ENCODE measurements at regions not wholly inside any gene's neighbourhood (a gene's known extent, or its start where the extent isn't known, plus 50 kb on each side); places are given as distances from the start of the nearest gene placed in this dataset.
A peak's percentile ranks its signal among the peaks of the same experiment; 100 is the strongest.

DNA sequence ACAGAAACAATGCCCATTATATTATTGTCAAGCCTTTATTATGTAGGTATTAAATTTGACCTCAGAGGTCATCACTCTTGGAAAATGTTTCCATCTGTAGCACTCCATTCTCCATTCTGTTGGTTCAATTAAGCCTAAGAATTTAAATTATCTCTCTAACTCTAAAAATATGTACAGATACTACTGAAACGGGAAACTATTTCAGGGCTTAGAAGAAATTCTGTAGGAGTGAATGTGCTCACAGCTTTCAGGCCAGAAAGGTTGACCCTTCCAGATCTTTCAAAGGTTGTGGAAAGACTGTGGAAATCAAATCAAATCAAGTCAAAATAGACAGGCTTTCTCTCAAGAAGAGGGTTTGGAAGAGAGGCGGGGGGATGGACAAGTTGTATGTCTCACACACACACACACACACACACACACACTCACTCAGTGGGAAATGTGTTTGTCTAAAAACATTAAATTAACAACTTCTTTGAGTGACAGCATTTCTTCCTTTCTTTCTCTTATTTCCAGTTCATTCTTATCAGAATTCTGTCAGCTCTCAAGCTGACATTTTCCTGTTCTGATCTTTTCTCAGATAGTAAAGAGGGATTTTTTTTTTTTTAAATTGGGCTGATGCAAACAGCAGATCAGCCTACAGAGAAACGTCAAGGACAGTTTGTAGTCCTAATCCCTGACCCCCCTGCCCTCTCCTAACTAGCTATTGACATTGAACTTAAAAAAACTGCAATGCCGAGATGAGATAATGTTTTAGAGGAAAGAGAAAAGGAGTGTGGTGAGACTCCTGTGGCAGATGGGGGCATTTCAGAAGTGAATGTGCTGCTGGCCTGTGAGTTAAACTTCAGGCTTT lies 139.0 kb upstream of the ZFHX3 start (continued):
- no peak for TF ChIP-seq ZNF512 (CRISPR knock-in tag; IDR thresholded peaks at IDR 0.05)
- TF ChIP-seq ZNF260 (CRISPR knock-in tag; IDR thresholded peaks at IDR 0.05; ENCODE audit: borderline replicate concordance, low read depth) = no peak
- peak; percentile 50; the same call in 1 of the 2 replicates for TF ChIP-seq PITX1 (CRISPR knock-in tag; IDR thresholded peaks at IDR 0.05)
- TF ChIP-seq, protein P1, sequence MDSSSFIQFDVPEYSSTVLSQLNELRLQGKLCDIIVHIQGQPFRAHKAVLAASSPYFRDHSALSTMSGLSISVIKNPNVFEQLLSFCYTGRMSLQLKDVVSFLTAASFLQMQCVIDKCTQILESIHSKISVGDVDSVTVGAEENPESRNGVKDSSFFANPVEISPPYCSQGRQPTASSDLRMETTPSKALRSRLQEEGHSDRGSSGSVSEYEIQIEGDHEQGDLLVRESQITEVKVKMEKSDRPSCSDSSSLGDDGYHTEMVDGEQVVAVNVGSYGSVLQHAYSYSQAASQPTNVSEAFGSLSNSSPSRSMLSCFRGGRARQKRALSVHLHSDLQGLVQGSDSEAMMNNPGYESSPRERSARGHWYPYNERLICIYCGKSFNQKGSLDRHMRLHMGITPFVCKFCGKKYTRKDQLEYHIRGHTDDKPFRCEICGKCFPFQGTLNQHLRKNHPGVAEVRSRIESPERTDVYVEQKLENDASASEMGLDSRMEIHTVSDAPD (CRISPR knock-in tag; IDR thresholded peaks at IDR 0.05) = no peak
- no peak for TF ChIP-seq TFDP2 (CRISPR knock-in tag; IDR thresholded peaks at IDR 0.05)
- TF ChIP-seq GLMP (CRISPR knock-in tag; IDR thresholded peaks at IDR 0.05; ENCODE audit: borderline replicate concordance) = no peak
- no peak for TF ChIP-seq U2AF1 (optimal IDR thresholded peaks at IDR 0.05; ENCODE audit: low read depth, low read length)
- TF ChIP-seq RFX1 (IDR thresholded peaks at IDR 0.05) = no peak
- no peak for TF ChIP-seq ZNF501 (CRISPR knock-in tag; IDR thresholded peaks at IDR 0.05)
- TF ChIP-seq SP5 (CRISPR knock-in tag; IDR thresholded peaks at IDR 0.05; ENCODE audit: borderline replicate concordance, low read depth) = no peak
- TF ChIP-seq, protein P2, sequence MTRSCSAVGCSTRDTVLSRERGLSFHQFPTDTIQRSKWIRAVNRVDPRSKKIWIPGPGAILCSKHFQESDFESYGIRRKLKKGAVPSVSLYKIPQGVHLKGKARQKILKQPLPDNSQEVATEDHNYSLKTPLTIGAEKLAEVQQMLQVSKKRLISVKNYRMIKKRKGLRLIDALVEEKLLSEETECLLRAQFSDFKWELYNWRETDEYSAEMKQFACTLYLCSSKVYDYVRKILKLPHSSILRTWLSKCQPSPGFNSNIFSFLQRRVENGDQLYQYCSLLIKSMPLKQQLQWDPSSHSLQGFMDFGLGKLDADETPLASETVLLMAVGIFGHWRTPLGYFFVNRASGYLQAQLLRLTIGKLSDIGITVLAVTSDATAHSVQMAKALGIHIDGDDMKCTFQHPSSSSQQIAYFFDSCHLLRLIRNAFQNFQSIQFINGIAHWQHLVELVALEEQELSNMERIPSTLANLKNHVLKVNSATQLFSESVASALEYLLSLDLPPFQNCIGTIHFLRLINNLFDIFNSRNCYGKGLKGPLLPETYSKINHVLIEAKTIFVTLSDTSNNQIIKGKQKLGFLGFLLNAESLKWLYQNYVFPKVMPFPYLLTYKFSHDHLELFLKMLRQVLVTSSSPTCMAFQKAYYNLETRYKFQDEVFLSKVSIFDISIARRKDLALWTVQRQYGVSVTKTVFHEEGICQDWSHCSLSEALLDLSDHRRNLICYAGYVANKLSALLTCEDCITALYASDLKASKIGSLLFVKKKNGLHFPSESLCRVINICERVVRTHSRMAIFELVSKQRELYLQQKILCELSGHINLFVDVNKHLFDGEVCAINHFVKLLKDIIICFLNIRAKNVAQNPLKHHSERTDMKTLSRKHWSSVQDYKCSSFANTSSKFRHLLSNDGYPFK (CRISPR knock-in tag; IDR thresholded peaks at IDR 0.05; ENCODE audit: borderline replicate concordance) = no peak
- no peak for TF ChIP-seq PAX8 (CRISPR knock-in tag; IDR thresholded peaks at IDR 0.05; ENCODE audit: borderline replicate concordance)
- no peak for TF ChIP-seq ATF5 (CRISPR knock-in tag; IDR thresholded peaks at IDR 0.05; ENCODE audit: low read depth)
- TF ChIP-seq KMT2A (CRISPR knock-in tag; IDR thresholded peaks at IDR 0.05) = no peak
- TF ChIP-seq NFIC (IDR thresholded peaks at IDR 0.05; ENCODE audit: low read length) = no peak
- TF ChIP-seq ZBTB1 (CRISPR knock-in tag; IDR thresholded peaks at IDR 0.05; ENCODE audit: borderline replicate concordance) = no peak
- TF ChIP-seq FOXA1 (IDR thresholded peaks at IDR 0.05) = no peak
- TF ChIP-seq FOXA1 (CRISPR knock-in tag; IDR thresholded peaks at IDR 0.05) = peak; percentile 54
- TF ChIP-seq, protein P3, sequence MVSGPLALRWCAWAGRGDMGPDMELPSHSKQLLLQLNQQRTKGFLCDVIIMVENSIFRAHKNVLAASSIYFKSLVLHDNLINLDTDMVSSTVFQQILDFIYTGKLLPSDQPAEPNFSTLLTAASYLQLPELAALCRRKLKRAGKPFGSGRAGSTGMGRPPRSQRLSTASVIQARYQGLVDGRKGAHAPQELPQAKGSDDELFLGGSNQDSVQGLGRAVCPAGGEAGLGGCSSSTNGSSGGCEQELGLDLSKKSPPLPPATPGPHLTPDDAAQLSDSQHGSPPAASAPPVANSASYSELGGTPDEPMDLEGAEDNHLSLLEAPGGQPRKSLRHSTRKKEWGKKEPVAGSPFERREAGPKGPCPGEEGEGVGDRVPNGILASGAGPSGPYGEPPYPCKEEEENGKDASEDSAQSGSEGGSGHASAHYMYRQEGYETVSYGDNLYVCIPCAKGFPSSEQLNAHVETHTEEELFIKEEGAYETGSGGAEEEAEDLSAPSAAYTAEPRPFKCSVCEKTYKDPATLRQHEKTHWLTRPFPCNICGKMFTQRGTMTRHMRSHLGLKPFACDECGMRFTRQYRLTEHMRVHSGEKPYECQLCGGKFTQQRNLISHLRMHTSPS (CRISPR knock-in tag; IDR thresholded peaks at IDR 0.05; ENCODE audit: low read depth) = no peak

All from HepG2 (cell line).